ENCODE measurements at regions not wholly inside any gene's neighbourhood (a gene's known extent, or its start where the extent isn't known, plus 50 kb on each side); places are given as distances from the start of the nearest gene placed in this dataset.

GRCh38 chr22:49271831-49272230 is 555.8 kb downstream of the BRD1 start:
- DNase-seq, result no peak

- no peak for DNase-seq
These were observed 556.3 kb downstream of the BRD1 start for GRCh38 chr22:49271369-49271727.

- DNase-seq, result no peak
These were observed 556.9 kb downstream of the BRD1 start for GRCh38 chr22:49270595-49271368.

GRCh38 chr22:49269928-49270327 is 557.7 kb downstream of the BRD1 start:
- no peak for DNase-seq

- DNase-seq, result no peak
These were observed 558.3 kb downstream of the BRD1 start for GRCh38 chr22:49269371-49269770.

- DNase-seq, result no peak
These were observed 558.7 kb downstream of the BRD1 start for GRCh38 chr22:49268924-49269323.

GRCh38 chr22:49267996-49268395 is 559.7 kb downstream of the BRD1 start:
- no peak for DNase-seq

GRCh38 chr22:49266561-49267519 is 560.8 kb downstream of the BRD1 start:
- no peak for DNase-seq

- no peak for DNase-seq
These were observed 563.0 kb downstream of the BRD1 start for GRCh38 chr22:49264696-49265095.

- no peak for DNase-seq
These were observed 564.6 kb downstream of the BRD1 start for GRCh38 chr22:49263101-49263500.

GRCh38 chr22:49262167-49262566 is 565.5 kb downstream of the BRD1 start:
- no peak for DNase-seq

GRCh38 chr22:49261616-49262015 is 566.1 kb downstream of the BRD1 start:
- DNase-seq, result no peak

- DNase-seq, result no peak
These were observed 566.7 kb downstream of the BRD1 start for GRCh38 chr22:49260681-49261580.

GRCh38 chr22:49259839-49260615 is 567.6 kb downstream of the BRD1 start:
- no peak for DNase-seq

GRCh38 chr22:49258107-49259010 is 569.3 kb downstream of the BRD1 start:
- peak in 1 of 51 donors; percentile 11 for DNase-seq

GRCh38 chr22:49257551-49257961 is 570.1 kb downstream of the BRD1 start:
- DNase-seq, result no peak

GRCh38 chr22:49255741-49256318 is 571.8 kb downstream of the BRD1 start:
- DNase-seq, result no peak

GRCh38 chr22:49255154-49255553 is 572.5 kb downstream of the BRD1 start:
- no peak for DNase-seq

- no peak for DNase-seq
These were observed 574.0 kb downstream of the BRD1 start for GRCh38 chr22:49253656-49254055.

Data from hypothalamus (tissue), 51 donors.